GM19452 (cell line): ENCODE measurements at regions not wholly inside any gene's neighbourhood (a gene's known extent, or its start where the extent isn't known, plus 50 kb on each side); places are given as distances from the start of the nearest gene placed in this dataset.
"Not testable (repeated sequence)": the region's sequence is repeated elsewhere in the genome, so short reads cannot be mapped to it uniquely, and the experiment has no call there.

Source experiments
- ATAC-seq: cut with Tn5 transposase; IDR thresholded peaks from one replicate; pipeline ENCODE4 v1.9.1; 2021; ENCODE audit not compliant: unreplicated experiment

DNA sequence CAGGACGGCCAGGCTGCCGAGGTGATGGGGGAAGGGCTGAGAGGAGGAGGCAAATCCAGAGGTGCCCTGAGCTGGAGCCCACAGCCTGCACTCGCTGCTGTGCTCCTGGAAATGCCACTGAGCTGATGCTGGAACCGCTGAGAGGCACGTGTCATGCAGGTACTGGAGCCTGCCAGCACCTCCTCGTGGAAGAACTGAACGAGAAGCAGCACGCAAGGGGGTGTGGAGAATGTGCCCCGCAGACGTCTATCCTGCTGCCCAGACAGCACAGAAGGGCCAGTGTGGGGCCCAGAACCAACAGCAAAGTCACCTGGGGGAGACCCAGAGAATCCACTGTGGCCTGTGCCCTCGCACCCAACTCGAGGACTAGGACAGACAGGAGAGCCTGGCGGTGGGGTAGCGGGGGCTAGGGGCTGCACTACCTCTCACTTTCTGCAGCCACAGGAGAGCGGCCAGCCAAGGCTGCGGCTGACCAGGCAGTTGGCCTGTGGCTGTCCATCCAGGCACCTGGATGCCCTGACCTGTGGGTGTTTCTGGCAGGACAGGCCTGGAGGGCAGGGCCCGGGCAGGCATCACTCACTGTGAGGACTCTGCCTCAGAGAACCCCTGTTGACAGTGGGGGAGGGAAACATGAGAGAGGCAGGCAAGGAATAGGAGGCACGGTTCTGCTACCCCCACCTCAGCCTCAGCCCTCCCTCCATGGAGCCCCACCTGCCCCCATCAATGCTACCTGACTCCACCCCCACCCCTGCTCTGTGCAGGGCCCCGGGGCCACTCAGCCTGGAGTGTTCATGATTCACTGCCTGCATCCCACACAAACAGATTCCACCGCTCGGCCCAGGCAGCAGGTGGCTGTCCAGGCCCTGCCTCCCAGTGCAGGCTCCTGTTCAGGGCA is 213.1 kb downstream of the TBC1D2B start:
- ATAC-seq = no peak

DNA sequence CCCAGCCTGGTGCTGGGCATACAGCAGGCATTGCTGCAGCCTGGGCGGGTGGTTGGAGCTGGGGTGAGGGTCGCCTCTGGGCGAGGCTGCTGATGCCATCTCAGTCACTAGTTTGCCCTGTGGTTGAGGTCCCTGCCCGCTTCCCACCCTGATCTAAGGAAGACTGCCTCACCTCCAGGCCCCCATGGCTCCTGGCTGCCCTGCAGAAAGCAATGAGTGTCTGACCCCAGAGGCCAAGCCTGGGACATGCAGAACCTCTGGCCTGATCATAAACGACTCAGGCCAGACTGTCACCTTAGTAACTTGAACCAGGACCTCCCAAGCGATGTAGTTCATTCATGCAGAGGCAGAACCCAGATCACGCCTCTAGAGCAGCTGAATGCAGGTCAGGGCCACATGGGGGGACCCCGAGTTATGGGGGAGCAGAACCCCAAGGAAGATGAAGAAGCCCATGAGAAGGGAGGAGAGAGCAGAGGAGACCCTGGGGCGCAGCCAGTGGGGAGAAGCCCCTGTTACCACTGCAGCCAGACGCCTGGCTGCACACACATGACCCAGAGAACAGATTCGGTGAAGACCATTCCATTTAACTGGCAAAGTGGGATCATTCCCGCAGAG is 213.9 kb downstream of the TBC1D2B start:
- ATAC-seq = no peak

DNA sequence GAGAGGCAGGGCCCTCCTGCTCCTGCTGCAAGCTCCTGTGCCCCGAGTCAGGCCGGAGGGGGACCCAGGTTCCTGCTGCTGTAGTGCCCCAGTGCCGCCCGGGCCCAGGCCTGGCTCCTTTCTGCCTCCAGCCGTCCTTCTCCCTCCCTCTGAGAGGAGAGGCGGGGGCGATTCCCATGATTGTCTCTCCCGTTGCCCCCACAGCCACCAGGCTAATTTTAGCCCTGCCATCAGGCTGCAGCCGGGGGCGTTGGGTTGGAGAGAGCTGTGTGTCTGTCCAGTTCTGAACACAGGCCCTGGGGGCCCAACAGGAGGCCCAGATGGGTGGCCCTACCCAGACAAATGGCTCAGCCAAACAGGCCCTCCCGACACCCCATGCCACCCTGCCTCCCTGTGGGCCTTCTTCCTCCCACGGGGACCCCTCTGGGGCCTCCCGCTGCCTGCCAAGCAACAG is 214.8 kb downstream of the TBC1D2B start:
- ATAC-seq = no peak

DNA sequence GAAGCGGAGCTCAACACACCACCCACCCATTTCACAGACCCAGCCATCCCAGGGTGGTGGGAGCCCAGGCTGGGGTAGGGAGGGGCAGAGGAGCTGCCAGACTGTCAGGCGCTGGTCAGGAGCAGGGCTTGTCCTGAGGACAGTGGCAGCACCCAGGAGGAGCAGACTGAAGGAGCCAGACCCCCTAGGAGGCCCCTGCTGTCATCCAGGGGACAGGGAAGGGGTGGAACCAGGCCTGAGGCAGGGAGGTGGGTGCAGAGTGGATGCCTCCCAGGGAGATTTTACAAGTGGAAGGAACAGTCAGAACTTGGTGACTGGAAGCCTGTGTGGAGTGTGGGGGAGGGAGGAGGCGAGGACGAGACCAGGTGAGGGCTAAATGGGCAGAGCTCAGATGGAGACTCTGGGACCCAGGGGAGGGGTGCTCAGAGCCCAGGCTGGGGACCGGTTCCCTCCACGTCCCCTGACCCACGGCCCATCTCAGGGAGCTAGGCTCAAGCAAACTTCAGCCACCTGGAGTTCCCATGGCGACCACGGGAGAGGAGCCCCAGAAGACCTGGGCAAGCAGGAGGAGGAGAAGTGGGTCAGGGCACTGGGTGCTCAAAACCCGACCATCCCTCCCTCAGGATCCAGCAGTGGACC is 215.4 kb downstream of the TBC1D2B start:
- not testable (repeated sequence) for ATAC-seq

DNA sequence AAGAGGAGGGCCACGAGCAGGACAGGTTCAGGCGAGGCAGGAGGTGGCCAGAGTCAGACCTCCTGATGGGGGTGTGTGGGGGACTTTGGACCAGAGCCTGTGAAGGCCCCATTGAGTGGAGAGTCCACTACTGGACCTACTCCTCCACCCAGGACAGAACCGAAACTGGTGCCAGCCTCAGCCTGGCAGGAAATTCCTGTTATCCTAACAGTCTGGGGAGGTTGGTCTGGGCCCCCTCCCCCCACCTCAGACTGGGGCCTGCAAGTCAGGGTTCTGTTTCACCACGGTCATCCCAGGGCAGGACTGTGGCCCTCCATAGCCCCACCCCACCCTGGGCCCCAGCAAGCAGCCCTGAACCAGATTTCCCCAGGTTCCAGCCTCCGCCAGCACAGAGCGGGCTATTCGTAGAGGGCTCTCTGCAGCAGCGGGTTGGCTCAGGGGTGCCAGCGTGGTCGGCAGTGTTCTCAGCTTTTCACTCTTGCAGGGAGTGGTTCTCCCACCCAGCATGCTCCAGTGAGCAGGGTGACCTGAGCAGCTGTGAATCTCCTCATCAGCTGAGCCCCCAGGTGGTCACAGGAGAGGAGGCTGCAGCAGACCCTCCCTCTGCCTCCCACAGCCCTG is 217.3 kb downstream of the TBC1D2B start:
- ATAC-seq = no peak

DNA sequence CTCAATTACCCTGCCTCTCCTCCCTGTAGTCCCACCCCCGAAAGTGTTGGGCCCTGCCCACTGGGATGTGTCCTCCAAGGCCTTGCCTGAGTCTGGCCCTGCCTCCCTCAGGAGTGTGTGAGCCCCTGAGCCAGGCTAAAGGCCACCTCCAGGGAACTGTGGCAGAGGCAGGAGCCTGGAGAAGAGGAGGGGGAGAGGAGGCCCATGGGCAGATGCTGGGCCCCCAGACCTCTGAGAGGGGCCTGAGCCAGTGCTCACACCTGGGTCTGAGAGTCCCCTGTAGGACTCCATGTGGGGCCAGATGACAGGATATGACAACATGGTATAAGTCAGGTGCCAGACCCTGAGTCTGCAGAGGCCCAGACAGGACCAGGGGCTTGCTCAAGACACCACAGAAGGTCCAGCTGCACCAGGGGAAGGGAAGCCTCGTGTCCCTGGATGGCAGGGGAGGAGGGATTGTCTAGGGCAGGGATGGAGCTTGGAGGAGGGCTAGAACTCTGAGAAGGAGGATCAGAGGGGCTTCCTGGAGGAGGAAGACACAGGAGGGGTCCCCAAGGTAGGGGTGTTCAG is 217.9 kb downstream of the TBC1D2B start:
- ATAC-seq = no peak

DNA sequence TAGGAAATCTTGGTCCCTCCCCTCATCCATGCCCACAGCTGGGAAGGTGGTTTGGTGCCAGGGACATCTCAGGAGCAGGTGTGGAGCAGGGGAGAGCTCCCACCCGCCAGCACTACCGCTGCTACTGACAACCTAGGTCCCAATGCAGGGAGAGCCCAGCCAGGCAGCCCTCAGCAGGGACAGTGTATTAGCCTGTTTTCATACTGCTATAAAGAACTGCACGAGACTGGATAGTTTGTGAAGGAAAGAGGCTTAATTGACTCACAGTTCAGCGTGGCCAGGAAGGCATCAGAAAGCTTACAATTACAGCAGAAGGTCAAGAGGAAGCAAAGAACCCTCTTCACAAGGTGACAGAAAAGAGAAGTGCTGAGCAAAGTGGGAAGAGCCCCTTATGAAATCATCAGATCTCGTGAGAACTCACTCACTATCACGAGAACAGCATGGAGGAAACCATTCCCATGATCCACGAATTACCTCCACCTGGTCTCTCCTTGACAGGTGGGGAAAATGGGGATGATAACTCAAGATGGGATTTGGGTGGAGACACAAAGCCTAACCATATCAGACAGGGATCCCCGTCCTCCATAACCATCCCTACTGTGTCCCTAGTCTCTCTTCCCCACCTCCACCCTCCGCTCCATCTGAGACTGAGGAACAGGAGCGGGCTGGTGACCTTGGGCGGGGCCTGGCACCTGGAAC is 218.6 kb downstream of the TBC1D2B start:
- ATAC-seq = no peak

DNA sequence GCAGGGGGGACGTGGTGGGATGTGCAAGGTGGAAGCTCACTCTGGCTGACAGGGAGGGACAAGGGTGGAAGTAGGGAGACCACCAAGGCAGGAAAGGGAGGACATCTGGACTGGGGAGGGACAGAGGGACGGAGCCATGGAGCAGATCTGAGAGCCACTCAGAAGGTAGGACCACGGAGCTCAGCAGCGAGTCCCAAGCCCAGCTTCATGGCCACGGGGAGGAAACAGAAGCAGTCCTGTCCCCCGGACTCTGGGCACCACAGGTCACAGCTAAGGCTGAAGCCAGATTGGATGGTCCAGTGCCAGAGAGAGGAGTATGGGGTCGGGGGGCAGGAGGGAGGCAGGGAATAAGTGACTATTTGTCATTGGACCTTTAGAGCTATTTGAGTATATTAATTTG is 220.1 kb downstream of the TBC1D2B start:
- ATAC-seq = no peak

DNA sequence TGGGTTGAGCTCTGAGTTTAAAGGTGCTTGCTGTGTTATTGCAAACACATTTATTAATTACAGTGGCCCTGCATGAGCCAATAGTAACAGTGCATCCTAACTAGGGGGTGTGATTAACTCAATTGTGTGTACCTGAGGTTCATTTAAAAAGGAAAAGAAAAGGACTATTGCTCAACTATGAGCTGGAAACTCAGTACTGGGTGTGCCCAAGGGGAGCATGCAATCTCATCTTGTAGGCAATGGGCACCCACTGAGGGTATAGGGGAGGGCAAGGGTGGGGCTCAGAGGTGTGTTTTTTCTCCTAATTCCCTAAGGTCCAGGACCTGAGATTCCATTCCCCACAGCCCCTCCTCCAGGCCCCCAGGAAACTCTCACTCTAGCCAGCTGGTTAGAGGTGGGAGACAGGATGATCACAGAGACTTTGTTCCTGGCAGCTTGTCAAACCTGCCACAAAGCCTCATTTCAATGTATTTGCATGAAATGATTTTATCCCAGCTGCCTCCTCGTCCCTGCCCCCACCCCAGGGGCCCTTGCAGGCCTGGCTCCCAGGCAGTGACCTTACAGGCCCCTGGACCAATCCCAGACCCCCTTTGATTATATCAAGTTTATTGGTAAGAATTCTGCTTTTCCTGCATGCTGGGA is 220.7 kb downstream of the TBC1D2B start:
- no peak for ATAC-seq

DNA sequence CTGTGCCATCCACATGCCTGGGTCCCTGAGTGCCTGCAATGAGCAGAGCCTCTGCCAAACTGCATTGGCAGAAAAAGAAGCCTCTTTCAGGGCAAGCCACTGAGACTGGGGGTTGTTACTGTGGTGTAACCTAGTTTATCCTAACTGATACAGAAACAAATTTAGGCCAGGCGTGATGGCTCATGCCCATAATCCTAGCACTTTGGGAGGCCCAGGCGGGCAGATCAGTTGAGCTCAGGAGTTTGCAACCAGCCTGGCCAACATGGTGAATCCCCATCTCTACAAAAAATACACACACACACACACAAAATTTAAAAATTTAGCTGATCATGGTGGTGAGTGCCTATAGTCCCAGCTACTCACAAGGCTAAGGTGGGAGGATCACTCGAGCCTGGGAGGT is 221.6 kb downstream of the TBC1D2B start:
- no peak for ATAC-seq

DNA sequence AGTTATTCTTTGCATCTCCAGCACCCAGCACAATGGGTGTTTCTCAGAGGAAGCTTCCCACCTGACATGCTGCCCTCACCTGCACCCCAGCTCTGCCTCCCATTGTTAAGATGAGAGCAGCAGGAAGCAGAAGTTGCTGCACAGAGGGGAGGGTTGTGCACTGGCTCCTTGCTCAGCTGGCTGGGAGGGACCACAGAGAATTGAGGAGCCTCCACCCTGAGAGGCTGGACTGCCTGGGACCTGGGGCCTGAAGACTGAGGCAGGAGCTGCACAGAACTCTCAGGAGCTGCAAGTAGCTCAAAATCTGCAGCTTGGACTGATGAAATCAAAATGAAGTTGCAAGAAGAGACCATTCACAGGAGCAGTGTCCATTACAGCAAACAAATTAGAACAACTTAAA is 222.3 kb upstream of the LINGO1 start:
- no peak for ATAC-seq

DNA sequence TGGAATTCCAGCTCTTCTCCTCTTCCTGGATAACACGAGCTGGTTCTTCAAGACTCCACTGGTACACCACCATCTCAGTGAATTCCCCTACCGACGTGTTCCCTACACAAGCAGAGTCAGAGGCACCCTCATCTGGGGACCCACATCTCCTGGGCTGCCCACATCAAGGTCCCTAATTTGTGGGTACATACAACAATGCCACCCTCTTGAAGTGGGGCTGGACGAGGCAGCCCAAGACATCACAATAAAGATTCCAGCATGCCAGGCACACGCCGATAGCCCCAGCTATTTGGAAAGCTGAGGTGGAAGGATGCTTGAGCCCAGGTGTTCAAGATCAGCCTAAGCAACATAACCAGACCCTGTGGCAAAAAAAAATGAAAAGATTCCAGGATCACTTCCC is 221.2 kb upstream of the LINGO1 start:
- ATAC-seq = no peak

DNA sequence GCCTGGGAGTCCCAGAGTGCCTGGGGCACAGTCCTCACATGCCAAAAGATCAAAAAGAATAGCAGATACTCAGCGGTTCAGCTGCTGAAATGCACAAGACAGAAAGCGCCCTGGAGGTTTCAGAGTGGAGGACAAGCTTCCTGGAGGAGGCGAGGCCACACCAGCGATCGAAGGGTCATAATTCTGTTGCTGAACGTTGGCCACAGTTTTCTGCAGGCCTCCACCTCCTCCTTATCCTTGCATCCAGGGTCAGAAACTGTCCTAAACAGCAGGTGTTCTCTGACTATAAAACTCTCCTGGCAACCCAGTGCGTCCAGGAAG is 220.3 kb upstream of the LINGO1 start:
- ATAC-seq = no peak

DNA sequence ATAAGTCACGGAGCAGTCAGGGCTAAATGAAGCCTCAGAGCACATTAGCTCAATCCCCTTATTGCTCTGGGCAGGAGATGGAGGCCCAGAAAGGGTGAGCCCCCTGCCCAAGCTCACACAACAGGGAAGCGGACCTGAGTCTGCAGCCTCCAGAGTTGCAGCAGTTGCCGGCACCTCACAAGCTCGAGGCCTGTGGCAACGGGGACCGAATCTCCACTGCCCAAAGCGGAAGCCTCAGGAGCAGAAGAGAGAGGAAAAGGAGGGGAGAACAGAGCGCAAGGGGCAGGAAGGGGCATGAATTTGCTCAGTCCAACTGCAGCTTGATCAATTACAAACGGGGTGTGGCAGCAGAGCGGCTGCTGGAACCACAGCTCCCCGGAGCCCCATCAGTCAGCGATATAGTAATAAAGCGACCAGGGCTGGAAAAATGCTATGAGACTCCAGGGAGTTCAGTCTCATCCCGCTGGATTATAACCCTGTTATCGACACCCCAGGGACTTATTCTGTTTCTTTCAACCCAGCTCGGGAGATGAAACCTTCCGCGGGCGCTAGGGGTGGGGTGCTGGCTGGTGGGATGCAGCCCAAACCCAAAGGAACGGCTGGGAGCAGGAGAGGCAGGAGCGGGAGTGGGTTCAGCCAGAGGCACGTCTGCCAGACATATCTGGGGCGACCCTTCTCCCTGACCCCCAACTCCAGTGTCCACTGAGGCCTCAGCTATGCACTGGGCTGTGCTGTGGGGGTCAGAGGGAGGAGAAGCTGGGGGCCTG is 219.7 kb upstream of the LINGO1 start:
- ATAC-seq = no peak

DNA sequence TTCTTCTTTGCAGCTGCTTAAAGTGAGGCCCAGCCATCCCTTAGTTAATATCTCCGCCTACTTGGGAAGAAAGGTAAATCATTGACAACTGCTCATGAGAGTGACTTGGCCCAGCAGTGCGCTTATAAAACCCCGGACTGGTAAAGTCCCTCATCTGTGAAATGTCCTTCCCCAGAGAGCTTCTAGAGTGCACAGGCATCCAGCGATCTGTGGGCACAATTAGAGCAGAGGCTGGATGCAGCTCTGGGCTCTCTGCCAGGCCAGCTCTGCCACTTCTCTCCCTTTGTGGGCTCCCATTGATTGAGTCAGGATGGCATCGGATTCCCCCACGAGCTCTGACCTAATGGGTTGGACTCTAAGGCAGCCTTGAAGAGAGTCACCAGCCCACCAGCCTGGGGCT is 219.0 kb upstream of the LINGO1 start:
- no peak for ATAC-seq

DNA sequence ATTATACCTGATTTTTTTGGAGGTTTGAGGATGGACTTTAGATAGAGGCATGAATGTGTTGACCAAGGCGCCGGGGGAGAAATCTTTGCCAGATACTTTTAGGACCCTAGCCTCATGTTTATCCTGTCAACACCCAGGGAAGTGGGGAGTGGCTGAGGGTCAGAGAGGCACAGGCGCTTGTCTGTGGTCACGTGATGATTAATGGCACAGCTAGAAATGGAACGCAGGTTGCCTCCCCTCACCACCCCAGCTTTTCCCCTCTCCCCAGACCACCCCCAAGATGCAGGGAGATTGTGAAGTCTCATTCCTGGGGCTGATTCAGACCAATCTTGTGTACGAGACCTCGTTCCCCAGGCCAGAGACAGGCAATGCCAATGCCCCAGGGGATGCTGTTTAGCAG is 218.4 kb upstream of the LINGO1 start:
- no peak for ATAC-seq

DNA sequence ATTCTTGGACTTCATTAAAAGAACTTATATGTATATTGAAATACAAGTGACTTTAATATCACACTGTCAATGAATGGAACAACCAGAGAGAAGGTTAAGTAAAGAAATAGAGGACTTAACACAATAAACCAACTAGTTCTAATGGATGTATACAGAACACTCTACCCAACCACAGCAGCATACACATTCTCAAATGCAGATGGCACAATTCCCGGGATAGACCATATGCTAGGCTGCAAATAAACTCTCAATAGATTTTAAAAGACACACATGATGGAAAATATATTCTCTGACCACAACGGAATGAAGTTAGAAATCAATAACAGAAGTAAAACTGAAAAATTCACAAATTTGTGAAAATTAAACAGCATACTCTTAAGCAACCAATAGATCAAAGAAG is 214.3 kb upstream of the LINGO1 start:
- no peak for ATAC-seq

DNA sequence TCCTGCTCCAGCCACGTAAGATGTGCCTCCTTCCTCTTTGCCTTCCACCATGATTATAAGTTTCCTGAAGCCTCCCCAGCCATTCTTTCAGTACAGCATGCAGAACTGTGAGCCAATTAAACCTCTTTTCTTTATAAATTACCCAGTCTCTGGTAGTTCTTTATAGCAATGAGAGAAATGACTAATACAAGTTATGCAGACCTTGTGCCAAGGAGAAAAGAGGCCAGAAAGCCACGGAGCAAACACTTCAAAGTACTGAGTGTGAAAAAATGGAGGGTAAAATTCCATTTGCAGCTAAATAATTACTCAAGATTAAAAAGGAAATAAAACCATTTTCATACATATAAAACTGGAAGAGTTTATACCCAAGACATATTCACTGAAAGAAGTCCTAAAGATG is 213.6 kb upstream of the LINGO1 start:
- ATAC-seq = no peak

DNA sequence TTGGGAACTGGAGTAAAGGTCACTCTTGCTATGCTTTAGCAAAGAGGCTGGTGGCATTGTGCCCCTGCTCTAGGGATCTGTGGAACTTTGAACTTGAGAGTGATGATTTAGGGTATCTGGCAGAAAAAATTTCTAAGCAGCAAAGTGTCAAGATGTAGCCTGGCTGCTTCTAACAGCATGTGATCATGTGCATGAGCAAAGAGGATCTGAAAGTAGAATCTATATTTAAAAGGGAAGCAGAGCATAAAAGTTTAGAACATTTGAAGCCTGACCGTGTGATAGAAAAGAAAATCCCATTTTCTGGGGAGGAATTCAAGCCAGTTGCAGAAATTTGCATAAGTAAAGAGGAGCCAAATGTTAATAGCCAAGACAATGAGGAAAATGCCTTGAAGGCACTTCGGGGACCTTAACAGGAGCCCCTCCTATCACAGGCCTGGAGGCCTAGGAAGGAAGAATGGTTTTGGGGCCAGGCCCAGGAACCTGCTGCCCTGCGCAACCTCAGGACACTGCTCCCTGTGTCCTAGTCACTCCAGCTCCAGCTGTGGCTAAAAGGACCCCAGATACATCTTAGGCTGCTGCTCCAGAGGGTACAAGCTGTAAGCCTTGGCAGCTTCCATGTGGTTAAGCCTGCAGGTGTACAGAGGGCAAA is 212.2 kb upstream of the LINGO1 start:
- ATAC-seq = no peak
